PFSK-1 (cell line): ENCODE measurements at regions not wholly inside any gene's neighbourhood (a gene's known extent, or its start where the extent isn't known, plus 50 kb on each side); places are given as distances from the start of the nearest gene placed in this dataset.

Experiments
- FOXP2 ChIP-seq: optimal IDR thresholded peaks from 2 replicates; pipeline ENCODE3; 2011; ENCODE audit warnings: borderline replicate concordance, control low read depth, inconsistent platforms; ENCODE audit not compliant: insufficient read depth; ENCODE audit errors: extremely low read length, extremely low read depth
- POLR2AphosphoS5 ChIP-seq: IDR thresholded peaks from 2 replicates; pipeline ENCODE4 v1.6.1; 2012; ENCODE audit warnings: low read depth, mild to moderate bottlenecking, control low read depth, low read length, moderate library complexity
- SIN3A ChIP-seq: IDR thresholded peaks from 2 replicates; pipeline ENCODE4 v1.6.1; 2012; ENCODE audit warnings: mild to moderate bottlenecking, low read length, moderate library complexity, borderline replicate concordance; ENCODE audit not compliant: insufficient read depth
- TAF1 ChIP-seq: IDR thresholded peaks from 2 replicates; pipeline ENCODE4 v1.6.1; 2012; ENCODE audit warnings: low read length, control low read depth, borderline replicate concordance; ENCODE audit not compliant: insufficient read depth
- TF ChIP-seq, protein P1 (sequence below), 2 experiments: IDR thresholded peaks; 2 replicates each; pipeline versions ENCODE4 v1.6.1 to v1.8.0; 2011 to 2012; ENCODE audit warnings: low read depth in 2 of 2, low read length in 2 of 2, control low read depth in 1 of 2, inconsistent platforms in 1 of 2, mild to moderate bottlenecking in 1 of 2, moderate library complexity in 1 of 2; ENCODE audit not compliant: insufficient read depth in 1 of 2

DNA sequence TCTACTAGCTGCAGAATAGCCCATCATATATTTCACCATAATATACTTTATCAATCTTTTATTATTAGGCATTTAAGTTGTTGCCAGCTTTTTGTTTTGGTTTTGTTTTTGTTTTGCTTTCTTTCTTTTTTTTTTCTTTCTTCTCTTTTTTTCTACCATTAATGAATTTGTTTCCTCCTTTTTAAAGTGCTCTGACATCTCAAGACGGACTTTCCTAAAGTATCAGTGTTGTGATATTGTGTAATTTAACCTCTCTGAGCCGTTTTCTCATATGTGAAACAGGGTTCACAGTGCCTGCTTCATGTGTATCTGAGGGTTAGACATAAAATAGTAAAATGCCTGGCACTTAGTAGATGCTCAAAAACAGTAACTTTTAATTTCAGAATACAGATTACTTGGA, 109.5 kb upstream of the IL12A start:
- TF ChIP-seq SIN3A: no peak
- no peak for TF ChIP-seq POLR2AphosphoS5
- TF ChIP-seq, protein P1, sequence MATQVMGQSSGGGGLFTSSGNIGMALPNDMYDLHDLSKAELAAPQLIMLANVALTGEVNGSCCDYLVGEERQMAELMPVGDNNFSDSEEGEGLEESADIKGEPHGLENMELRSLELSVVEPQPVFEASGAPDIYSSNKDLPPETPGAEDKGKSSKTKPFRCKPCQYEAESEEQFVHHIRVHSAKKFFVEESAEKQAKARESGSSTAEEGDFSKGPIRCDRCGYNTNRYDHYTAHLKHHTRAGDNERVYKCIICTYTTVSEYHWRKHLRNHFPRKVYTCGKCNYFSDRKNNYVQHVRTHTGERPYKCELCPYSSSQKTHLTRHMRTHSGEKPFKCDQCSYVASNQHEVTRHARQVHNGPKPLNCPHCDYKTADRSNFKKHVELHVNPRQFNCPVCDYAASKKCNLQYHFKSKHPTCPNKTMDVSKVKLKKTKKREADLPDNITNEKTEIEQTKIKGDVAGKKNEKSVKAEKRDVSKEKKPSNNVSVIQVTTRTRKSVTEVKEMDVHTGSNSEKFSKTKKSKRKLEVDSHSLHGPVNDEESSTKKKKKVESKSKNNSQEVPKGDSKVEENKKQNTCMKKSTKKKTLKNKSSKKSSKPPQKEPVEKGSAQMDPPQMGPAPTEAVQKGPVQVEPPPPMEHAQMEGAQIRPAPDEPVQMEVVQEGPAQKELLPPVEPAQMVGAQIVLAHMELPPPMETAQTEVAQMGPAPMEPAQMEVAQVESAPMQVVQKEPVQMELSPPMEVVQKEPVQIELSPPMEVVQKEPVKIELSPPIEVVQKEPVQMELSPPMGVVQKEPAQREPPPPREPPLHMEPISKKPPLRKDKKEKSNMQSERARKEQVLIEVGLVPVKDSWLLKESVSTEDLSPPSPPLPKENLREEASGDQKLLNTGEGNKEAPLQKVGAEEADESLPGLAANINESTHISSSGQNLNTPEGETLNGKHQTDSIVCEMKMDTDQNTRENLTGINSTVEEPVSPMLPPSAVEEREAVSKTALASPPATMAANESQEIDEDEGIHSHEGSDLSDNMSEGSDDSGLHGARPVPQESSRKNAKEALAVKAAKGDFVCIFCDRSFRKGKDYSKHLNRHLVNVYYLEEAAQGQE (IDR thresholded peaks at IDR 0.05; ENCODE audit: insufficient read depth in 1 of 2, low read depth in 2 of 2, low read length in 2 of 2): no peak
- TF ChIP-seq FOXP2: no peak
- TF ChIP-seq TAF1: no peak

DNA sequence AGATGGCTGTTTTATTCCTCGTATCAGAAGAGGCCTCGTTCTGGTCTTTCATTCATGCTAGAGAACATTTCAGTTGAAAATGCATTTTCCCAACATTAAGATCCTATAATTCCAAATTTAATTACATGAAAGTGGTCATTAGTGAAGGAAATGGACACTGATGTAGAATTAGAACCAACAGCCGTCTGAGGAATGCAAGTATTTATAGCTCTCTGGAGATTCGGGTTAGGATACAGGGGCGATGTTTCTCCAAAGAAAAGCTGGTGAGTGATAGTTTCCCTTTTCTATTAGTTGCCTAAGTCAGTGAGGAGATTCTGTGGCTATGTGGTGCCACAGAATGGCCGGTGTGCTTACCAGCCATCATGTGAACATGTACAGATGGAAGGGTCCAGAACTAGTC, 109.0 kb upstream of the IL12A start:
- TF ChIP-seq SIN3A: no peak
- TF ChIP-seq, protein P1 (IDR thresholded peaks at IDR 0.05; ENCODE audit: insufficient read depth in 1 of 2, low read depth in 2 of 2, low read length in 2 of 2): no peak
- no peak for TF ChIP-seq TAF1
- no peak for TF ChIP-seq POLR2AphosphoS5
- no peak for TF ChIP-seq FOXP2

DNA sequence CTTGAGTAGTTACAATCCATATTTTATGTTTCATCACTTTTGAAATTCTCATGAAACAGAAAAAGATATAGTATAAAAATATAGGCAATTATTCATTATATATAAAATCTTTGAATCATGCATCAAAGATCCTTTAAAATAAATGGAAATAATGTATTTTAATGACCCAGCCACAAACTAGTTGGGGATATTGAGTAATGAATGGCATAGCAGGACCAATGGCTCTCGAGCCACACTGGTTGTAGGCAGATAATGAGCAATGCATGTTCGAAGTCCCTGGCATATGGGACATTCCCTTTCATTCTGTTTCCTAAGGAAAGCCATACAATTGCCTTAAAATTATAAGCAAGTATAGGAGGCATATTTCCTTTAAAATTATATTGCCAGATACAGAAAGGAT, 107.4 kb upstream of the IL12A start:
- TF ChIP-seq TAF1: no peak
- no peak for TF ChIP-seq POLR2AphosphoS5
- TF ChIP-seq, protein P1 (IDR thresholded peaks at IDR 0.05; ENCODE audit: insufficient read depth in 1 of 2, low read depth in 2 of 2, low read length in 2 of 2): no peak
- no peak for TF ChIP-seq FOXP2
- TF ChIP-seq SIN3A: no peak

DNA sequence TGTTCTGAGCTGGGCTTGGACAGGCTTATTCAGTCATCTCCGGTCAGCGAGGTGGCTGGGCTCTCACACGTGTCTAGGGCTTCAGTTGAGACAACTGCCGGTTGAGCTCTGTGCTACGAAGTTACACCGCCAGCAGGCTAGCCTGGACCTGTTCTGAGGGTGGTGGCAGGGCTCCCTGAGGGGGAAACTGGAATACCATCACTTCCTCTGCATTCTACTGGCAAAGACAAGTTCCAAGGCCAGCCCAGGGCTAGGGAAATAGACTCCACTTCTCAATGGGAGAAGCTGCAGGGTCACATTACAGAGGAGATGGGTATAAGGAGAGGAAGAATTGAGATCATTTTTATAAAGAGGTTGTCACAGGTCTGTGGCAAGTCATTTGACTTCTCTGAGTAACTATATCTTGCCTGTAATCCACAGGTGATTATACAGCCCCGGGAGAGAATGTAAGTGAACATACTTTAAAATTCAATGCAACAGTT, 106.8 kb upstream of the IL12A start:
- TF ChIP-seq FOXP2: no peak
- TF ChIP-seq SIN3A: no peak
- TF ChIP-seq, protein P1 (IDR thresholded peaks at IDR 0.05; ENCODE audit: insufficient read depth in 1 of 2, low read depth in 2 of 2, low read length in 2 of 2): no peak
- no peak for TF ChIP-seq POLR2AphosphoS5
- TF ChIP-seq TAF1: no peak

DNA sequence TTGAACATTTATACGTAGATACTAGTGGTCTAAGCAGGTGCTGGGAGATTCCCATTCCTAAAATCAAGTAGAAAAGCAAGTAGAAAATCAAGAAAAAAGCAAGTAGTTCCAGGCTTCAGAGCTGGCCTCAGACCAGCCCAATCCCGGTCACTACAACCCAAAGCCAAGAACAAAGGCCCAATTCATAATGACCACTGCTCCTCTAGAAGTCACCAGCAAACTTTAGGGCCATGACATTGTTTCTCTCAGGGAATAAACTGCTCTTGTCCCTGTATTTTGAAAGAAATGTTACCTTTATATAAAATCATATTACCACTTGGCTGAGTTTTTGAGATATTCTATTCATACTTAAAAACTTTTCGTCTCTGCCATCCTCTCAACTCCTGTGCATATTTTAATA, 106.3 kb upstream of the IL12A start:
- no peak for TF ChIP-seq TAF1
- no peak for TF ChIP-seq POLR2AphosphoS5
- TF ChIP-seq, protein P1 (IDR thresholded peaks at IDR 0.05; ENCODE audit: insufficient read depth in 1 of 2, low read depth in 2 of 2, low read length in 2 of 2): no peak
- no peak for TF ChIP-seq SIN3A
- TF ChIP-seq FOXP2: no peak
